Stimulated activated CD4-positive, alpha-beta T cell treated with anti-CD3 and anti-CD28 coated beads, TNF-alpha, amount 100 ng/mL, for 48 hours (primary cell): ENCODE measurements at regions not wholly inside any gene's neighbourhood (a gene's known extent, or its start where the extent isn't known, plus 50 kb on each side); places are given as distances from the start of the nearest gene placed in this dataset.
"Not testable (repeated sequence)": the region's sequence is repeated elsewhere in the genome, so short reads cannot be mapped to it uniquely, and the experiment has no call there.

Experiments
- DNase-seq, 3 donors: peaks; one replicate each; pipeline ENCODE4 v3.0.0-alpha.2; 2020; ENCODE audit warnings: low read depth in 3 of 3

- no peak for DNase-seq
These were observed 199.2 kb upstream of the MYLIP start for GRCh38 chr6:15929685-15930084.

GRCh38 chr6:15927531-15928225, 201.2 kb upstream of the MYLIP start:
- DNase-seq, result no peak

GRCh38 chr6:15926256-15926655, 202.6 kb upstream of the MYLIP start:
- DNase-seq, result no peak

GRCh38 chr6:15924893-15925292, 204.0 kb upstream of the MYLIP start:
- DNase-seq, result no peak

- DNase-seq, result no peak
These were observed 206.2 kb upstream of the MYLIP start for GRCh38 chr6:15922510-15923250.

- no peak for DNase-seq
These were observed 207.6 kb upstream of the MYLIP start for GRCh38 chr6:15921243-15921642.

GRCh38 chr6:15916581-15916980, 212.3 kb upstream of the MYLIP start:
- DNase-seq, result no peak

- no peak for DNase-seq
These were observed 213.2 kb upstream of the MYLIP start for GRCh38 chr6:15915508-15916178.

GRCh38 chr6:15914553-15914952, 214.3 kb upstream of the MYLIP start:
- no peak for DNase-seq

- no peak for DNase-seq
These were observed 215.3 kb upstream of the MYLIP start for GRCh38 chr6:15913573-15913972.

- no peak for DNase-seq
These were observed 216.1 kb upstream of the MYLIP start for GRCh38 chr6:15912505-15913400.

GRCh38 chr6:15911753-15912504, 217.0 kb upstream of the MYLIP start:
- peak; percentile 21 to 48 (median 29) for DNase-seq

- no peak for DNase-seq
These were observed 219.4 kb upstream of the MYLIP start for GRCh38 chr6:15909290-15910070.

GRCh38 chr6:15908871-15909270, 220.0 kb upstream of the MYLIP start:
- DNase-seq, result no peak

- DNase-seq, result no peak
These were observed 220.9 kb upstream of the MYLIP start for GRCh38 chr6:15907914-15908518.

GRCh38 chr6:15907220-15907913, 221.5 kb upstream of the MYLIP start:
- not testable (repeated sequence) for DNase-seq

- DNase-seq, result no peak
These were observed 222.4 kb upstream of the MYLIP start for GRCh38 chr6:15906420-15907016.

GRCh38 chr6:15905488-15906419, 223.1 kb upstream of the MYLIP start:
- DNase-seq, result no peak
